Activated CD4-positive, alpha-beta T cell treated with anti-CD3 and anti-CD28 coated beads, Interleukin-10, Interleukin-2, amounts not matched to agents 100 ng/mL and 50 ng/mL, durations not matched to agents 16 hours and 8 hours (primary cell): ENCODE measurements at regions not wholly inside any gene's neighbourhood (a gene's known extent, or its start where the extent isn't known, plus 50 kb on each side); places are given as distances from the start of the nearest gene placed in this dataset.

Experiments used
- DNase-seq: peaks from one replicate; pipeline ENCODE4 v3.0.0-alpha.2; 2020

DNA sequence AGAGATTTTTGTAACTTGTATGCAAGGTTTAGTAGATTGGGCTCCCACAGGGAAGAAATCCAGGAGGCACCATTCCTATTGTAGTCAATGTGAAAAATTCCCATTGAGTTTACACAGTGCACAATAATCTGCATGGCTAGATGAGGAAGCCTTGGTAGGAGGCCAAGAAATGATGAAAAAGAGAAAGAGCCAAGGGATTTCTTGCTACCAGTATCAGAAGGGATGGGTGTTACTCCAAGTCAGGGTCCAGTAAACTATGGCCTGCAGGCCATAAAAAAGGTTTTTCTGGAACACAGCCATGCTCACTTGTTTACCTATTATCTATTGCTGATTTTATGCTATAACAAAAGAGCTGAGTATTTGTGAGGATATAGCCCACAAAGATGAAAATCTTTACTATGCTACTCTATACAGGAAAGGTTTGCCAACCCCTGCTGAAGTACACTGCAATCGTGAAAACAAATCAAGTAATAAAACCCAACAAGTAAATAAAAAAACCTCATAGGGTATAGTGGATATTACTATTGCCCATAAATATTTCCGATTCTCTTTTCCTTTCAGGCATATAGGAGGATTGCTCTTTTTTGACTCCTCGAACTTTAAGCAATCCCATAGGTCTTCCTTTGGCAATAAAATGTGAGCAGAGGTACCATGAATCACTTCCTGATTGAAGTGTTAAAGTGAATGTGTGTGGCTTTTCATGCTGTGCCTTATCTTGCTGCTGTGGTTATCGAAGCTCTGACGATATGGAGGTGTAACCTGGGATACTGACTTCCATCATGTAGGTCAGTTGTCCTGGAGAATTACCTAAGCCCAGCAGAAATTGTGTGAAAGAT lies 256.3 kb upstream of the MAGI2 start:
- DNase-seq, result no peak

GRCh38 chr7:79702116-79702515 lies 248.6 kb upstream of the MAGI2 start:
- no peak for DNase-seq

DNA sequence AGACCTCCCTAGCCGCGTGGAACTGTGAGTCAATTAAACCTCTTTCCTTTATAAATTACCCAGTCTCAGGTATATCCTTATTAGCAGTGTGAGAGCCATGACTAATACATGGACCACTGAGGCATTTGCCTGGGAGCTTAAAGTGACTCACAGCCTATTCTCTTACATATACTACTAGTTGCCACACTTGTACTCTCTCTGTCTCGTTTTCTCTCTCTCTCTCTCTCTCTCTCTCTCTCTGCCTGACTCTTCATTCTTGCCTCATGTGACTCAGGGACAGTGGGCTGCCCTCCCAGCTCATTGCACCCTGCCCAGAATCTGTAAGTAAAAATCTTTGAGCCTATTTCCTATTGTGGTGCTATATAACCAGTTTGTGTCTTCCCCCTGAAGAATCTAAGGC lies 238.5 kb upstream of the MAGI2 start:
- DNase-seq, result peak; percentile 11

- no peak for DNase-seq
These were observed 237.6 kb upstream of the MAGI2 start for GRCh38 chr7:79691074-79691473.

DNA sequence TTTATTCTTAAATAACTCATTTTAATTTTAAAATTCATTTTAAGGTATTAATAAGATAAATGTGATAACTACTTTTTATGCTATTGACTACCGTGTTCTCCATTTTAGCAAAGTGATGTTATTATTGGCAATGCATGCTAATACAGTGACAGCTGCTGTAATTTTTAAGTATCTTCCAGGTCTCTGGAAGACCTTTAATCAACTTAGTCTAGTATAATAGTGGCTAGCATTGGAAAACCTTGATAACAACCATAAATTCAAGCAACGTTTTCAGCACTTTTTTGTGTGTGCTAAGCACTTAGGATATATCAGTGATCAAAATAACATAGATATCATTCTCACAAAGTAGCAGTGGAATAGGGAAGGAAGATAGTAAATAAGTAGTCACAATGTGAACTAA lies 230.9 kb upstream of the MAGI2 start:
- no peak for DNase-seq

DNA sequence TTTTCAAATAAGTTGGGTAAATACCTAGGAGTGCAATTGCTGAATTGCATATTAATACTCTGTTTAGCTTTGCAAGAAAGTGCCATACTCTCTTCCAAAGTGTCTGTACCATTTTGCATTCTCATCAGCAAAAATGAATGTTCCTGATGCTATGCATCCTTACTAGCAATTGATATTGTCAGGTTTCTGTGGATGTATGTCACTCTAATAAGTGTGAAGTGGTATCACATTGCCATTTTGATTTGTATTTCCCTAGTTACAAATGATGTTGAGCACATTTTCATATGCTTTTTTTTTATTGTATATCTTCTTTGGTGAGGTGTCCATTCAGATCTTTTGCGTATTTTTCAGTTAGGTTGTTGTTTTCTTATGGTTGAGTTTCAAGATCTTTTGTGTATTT lies 230.4 kb upstream of the MAGI2 start:
- DNase-seq, result no peak

DNA sequence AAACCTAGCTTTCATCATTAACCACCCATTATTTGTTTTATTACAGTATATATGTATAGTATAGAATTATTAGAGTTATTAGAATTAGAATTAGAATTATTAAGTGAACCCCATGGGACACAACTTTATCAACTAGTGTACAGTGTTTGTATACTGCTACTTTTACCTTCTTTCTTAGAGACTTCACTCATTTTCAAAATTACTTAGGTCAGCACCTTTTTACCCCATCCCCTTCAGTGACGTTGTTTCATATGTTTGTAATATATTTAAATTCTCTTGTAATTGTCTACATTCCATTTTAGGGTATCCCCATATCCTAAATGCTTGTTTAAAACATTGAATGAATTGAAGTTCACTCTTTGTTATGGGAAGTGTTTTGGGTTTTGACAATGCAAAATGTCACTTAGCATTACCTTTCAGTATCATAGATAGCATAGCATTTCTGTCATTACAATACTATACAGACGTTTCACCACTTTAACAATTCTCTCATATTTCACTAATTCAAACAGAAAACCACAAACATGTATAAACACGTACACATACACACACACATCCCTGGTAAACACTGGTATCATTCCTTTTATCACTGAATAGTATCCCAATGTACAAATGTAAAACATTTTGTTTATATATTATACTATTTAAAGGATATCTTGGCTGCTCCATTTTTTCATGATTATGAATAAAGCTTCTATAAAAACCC lies 229.9 kb upstream of the MAGI2 start:
- DNase-seq, result no peak

GRCh38 chr7:79681454-79681853 lies 228.0 kb upstream of the MAGI2 start:
- no peak for DNase-seq

DNA sequence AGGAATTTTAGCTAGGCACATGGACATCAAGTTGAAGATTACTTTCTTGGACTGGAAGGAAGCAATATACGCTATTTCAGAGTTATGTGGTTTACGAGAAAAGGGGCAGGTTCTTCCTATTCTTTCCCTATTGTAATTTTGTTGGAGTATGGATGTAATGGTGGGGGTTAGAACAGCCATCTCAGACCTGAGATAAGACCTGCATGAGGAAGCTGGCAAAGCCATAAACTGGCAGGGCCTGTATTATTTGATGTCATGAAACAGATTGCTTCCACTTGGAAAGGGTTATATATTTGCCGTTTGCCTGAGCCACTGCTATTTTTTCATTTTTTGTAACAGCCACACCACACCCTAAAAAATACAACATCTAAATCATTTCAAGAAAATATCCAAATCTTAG lies 220.5 kb upstream of the MAGI2 start:
- DNase-seq, result no peak

- no peak for DNase-seq
These were observed 220.0 kb upstream of the MAGI2 start for GRCh38 chr7:79673421-79673820.

GRCh38 chr7:79668292-79668691 lies 214.8 kb upstream of the MAGI2 start:
- no peak for DNase-seq

GRCh38 chr7:79666472-79666871 lies 213.0 kb upstream of the MAGI2 start:
- DNase-seq, result no peak

GRCh38 chr7:79664884-79665676 lies 211.6 kb upstream of the MAGI2 start:
- no peak for DNase-seq

GRCh38 chr7:79658304-79658703 lies 204.8 kb upstream of the MAGI2 start:
- no peak for DNase-seq

GRCh38 chr7:79653136-79653631 lies 199.7 kb upstream of the MAGI2 start:
- DNase-seq, result no peak

- no peak for DNase-seq
These were observed 199.2 kb upstream of the MAGI2 start for GRCh38 chr7:79652619-79653018.

GRCh38 chr7:79647711-79648110 lies 194.2 kb upstream of the MAGI2 start:
- no peak for DNase-seq

DNA sequence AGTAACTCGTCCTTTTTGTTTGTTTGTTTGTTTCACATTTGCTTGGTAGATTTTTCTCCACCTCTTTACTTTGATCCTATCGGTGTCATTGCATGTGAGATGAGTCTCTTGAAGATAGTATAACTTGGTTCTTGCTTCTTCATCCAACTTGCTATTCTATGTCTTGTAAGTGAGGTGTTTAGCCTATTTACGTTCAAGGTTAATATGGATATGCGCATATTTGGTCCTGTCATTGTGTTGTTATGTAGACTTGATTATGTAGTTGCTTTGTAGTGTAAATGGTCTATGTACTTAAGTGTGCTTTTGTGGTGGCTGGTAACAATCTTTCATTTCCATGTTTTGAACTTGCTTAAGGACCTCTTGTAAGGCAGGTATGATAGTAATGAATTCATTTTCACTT lies 192.8 kb upstream of the MAGI2 start:
- DNase-seq, result no peak

GRCh38 chr7:79636849-79637248 lies 183.4 kb upstream of the MAGI2 start:
- DNase-seq, result no peak

DNA sequence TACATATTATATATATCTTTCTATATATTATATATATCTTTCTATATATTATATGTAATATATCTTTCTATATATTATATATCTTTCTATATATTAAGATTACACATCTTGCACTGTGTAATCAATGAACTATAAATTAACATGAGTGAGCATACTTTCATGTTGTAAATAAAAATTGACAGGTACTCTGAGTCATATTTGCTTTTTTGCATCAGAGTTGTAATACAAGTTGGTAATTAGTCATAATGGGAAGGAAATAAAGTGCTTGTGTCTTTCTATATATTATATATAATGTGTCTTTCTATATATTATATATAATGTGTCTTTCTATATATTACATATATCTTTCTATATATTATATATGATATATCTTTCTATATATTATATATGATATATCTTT lies 172.5 kb upstream of the MAGI2 start:
- peak; percentile 1 for DNase-seq

GRCh38 chr7:79624336-79624735 lies 170.9 kb upstream of the MAGI2 start:
- DNase-seq, result no peak

DNA sequence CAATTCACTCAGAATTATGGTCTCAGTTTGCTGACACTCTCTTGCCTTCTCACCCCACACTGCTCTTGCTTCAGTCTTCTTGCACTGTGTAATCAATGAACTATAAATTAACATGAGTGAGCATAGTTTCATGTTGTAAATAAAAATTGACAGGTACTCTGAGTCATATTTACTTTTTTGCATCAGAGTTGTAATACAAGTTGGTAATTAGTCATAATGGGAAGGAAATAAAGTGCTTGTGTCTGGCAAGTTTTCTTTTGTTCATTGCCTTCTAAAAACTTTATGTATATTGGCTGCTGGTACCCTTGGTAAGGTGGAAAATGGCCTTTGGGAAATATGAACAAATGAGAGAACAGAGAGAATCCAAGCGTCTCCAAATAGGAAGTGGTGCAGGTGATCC lies 169.3 kb upstream of the MAGI2 start:
- DNase-seq, result peak; percentile 1

DNA sequence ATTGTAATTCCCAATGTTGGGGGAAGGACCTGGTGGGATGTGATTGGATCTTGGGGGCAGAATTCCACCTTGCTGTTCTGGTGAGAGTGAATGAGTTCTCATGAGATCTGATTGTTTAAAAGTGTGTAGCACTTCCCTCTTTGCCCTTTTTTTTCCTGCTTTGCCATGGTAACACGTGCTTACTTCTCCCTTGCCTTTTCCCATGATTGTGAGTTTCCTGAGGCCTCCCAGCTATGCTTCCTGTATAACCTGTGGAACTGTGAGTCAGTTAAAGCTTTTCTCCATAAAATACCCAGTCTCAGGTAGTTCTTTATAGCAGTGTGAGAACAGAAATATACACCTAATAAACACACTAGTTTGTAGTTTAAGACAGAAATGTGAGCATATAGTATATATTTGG lies 166.8 kb upstream of the MAGI2 start:
- no peak for DNase-seq

DNA sequence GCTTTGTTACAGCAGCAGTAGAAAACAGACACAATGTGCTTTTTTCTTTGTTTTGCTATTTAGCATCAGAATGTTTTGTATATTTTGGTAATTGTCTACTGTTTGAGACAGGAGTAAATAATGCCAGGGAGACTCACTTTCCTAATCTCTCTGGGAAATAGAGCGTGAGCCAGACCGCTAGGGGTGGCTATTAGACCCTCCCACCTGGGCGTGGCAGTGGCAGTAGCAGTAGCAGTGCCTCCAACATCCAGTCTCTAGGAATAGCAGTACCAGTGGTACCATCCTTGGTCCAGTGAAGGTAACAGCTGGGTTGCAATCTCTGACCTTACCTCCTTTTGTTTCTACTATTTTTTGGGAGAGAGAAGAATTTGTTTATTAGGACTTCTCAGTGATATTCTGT lies 165.7 kb upstream of the MAGI2 start:
- DNase-seq, result no peak
